Progenitor cell of endocrine pancreas (in vitro differentiated cells): ENCODE measurements at regions not wholly inside any gene's neighbourhood (a gene's known extent, or its start where the extent isn't known, plus 50 kb on each side); places are given as distances from the start of the nearest gene placed in this dataset.

Source experiments
- DNase-seq: peaks from one replicate; pipeline ENCODE4 v3.0.0; 2021; ENCODE audit warnings: low spot score; ENCODE audit not compliant: unreplicated experiment
- H3K27ac Mint-ChIP-seq: 2 replicates; pipeline ENCODE4 v1.8.0; 2021; ENCODE audit warnings: mild to moderate bottlenecking, moderate library complexity, mixed read lengths
- H3K27me3 Mint-ChIP-seq: 2 replicates; pipeline ENCODE4 v1.8.0; 2021; ENCODE audit warnings: mixed read lengths
- H3K36me3 Mint-ChIP-seq: 2 replicates; pipeline ENCODE4 v1.8.0; 2022; ENCODE audit warnings: mixed read lengths; ENCODE audit not compliant: insufficient read depth
- H3K4me1 Mint-ChIP-seq: 2 replicates; pipeline ENCODE4 v1.8.0; 2021; ENCODE audit warnings: low read depth, mixed read lengths
- H3K4me3 Mint-ChIP-seq: 2 replicates; pipeline ENCODE4 v1.8.0; 2021; ENCODE audit warnings: low read depth, mild to moderate bottlenecking, moderate library complexity, mixed read lengths
- H3K9me3 Mint-ChIP-seq: 2 replicates; pipeline ENCODE4 v1.8.0; 2021; ENCODE audit warnings: low read depth, mixed read lengths
- CTCF ChIP-seq: fragments of 200-600 bp; sonication (generic); IDR thresholded peaks from one replicate; pipeline ENCODE4 v1.5.0; 2021; ENCODE audit warnings: antibody characterized with exemption, mild to moderate bottlenecking; ENCODE audit not compliant: unreplicated experiment

GRCh38 chr1:88378560-88378959 is 305.5 kb upstream of the PKN2 start:
- H3K4me3 Mint-ChIP-seq = no peak overlapping the region
- peaks cover 11% of the 10 kb centered on the region for H3K27me3 Mint-ChIP-seq
- H3K4me1 Mint-ChIP-seq = no peaks in the 10 kb centered on the region
- DNase-seq = no peak
- no peaks in the 10 kb centered on the region for H3K36me3 Mint-ChIP-seq
- no peak for TF ChIP-seq CTCF
- no peaks in the 10 kb centered on the region for H3K9me3 Mint-ChIP-seq
- no peak overlapping the region for H3K27ac Mint-ChIP-seq

GRCh38 chr1:88394958-88395357 is 289.1 kb upstream of the PKN2 start:
- no peak overlapping the region for H3K4me3 Mint-ChIP-seq
- H3K9me3 Mint-ChIP-seq = peaks cover 3% of the 10 kb centered on the region
- no peaks in the 10 kb centered on the region for H3K27me3 Mint-ChIP-seq
- no peak overlapping the region for H3K27ac Mint-ChIP-seq
- H3K4me1 Mint-ChIP-seq = no peaks in the 10 kb centered on the region
- DNase-seq = no peak
- H3K36me3 Mint-ChIP-seq = no peaks in the 10 kb centered on the region
- no peak for TF ChIP-seq CTCF

GRCh38 chr1:88398338-88398737 is 285.7 kb upstream of the PKN2 start:
- H3K9me3 Mint-ChIP-seq = peaks cover 3% of the 10 kb centered on the region
- TF ChIP-seq CTCF = no peak

GRCh38 chr1:88399690-88400089 is 284.4 kb upstream of the PKN2 start:
- Mint-ChIP-seq H3K36me3 (no peaks in the 10 kb centered on the region), H3K9me3 (no peaks in the 10 kb centered on the region), H3K4me3 (no peak overlapping the region), H3K4me1 (peaks cover 5% of the 10 kb centered on the region), H3K27ac (no peak overlapping the region), H3K27me3 (no peaks in the 10 kb centered on the region)
- no peak for TF ChIP-seq CTCF
- DNase-seq = no peak

More at GRCh38 chr1:88398338-88398737, 285.7 kb upstream of the PKN2 start:
- Mint-ChIP-seq H3K36me3 (no peaks in the 10 kb centered on the region), H3K27ac (no peak overlapping the region), H3K4me1 (peaks cover 5% of the 10 kb centered on the region), H3K4me3 (no peak overlapping the region), H3K27me3 (no peaks in the 10 kb centered on the region)
- DNase-seq = no peak

- Mint-ChIP-seq H3K4me3 (no peak overlapping the region), H3K4me1 (peaks cover 5% of the 10 kb centered on the region), H3K27me3 (no peaks in the 10 kb centered on the region), H3K27ac (no peak overlapping the region), H3K9me3 (no peaks in the 10 kb centered on the region), H3K36me3 (no peaks in the 10 kb centered on the region)
- no peak for TF ChIP-seq CTCF
- no peak for DNase-seq
Measured at GRCh38 chr1:88401313-88401712, 282.8 kb upstream of the PKN2 start.

GRCh38 chr1:88404582-88404981 is 279.5 kb upstream of the PKN2 start:
- H3K27ac Mint-ChIP-seq = no peak overlapping the region
- H3K9me3 Mint-ChIP-seq = peaks cover 7% of the 10 kb centered on the region
- H3K27me3 Mint-ChIP-seq = no peaks in the 10 kb centered on the region
- no peak overlapping the region for H3K4me3 Mint-ChIP-seq
- TF ChIP-seq CTCF = no peak
- DNase-seq = no peak
- H3K4me1 Mint-ChIP-seq = peaks cover 5% of the 10 kb centered on the region
- no peaks in the 10 kb centered on the region for H3K36me3 Mint-ChIP-seq
